Esophagus squamous epithelium (tissue), 5 donors: ENCODE measurements at regions not wholly inside any gene's neighbourhood (a gene's known extent, or its start where the extent isn't known, plus 50 kb on each side); places are given as distances from the start of the nearest gene placed in this dataset.

ENCODE experiments used
- DNase-seq: peaks from one replicate; lab custom pipeline; 2025; lab: John Stamatoyannopoulos, UW
- H3K27ac ChIP-seq, 4 donors: fragments of 200-600 bp; sonication (generic); one replicate each; pipeline ENCODE4 v1.5.1; 2016 to 2019; ENCODE audit warnings: mild to moderate bottlenecking in 1 of 4
- H3K27me3 ChIP-seq, 4 donors: fragments of 200-600 bp; sonication (generic); 1 replicate in 3 of 4; 2 replicates in 1 of 4; pipeline versions ENCODE4 v1.5.1 to v1.6.0; 2017 to 2021; ENCODE audit warnings: antibody characterized with exemption in 1 of 4
- H3K36me3 ChIP-seq, 3 donors: fragments of 200-600 bp; sonication (generic); one replicate each; pipeline ENCODE4 v1.5.1; 2016 to 2019
- H3K4me1 ChIP-seq, 3 donors: fragments of 200-600 bp; sonication (generic); one replicate each; pipeline ENCODE4 v1.5.1; 2017 to 2019
- H3K4me3 ChIP-seq, 4 donors: fragments of 200-600 bp; sonication (generic); 1 replicate in 3 of 4; 2 replicates in 1 of 4; pipeline ENCODE4 v1.5.1; 2016 to 2019; ENCODE audit warnings: mild to moderate bottlenecking in 2 of 4, moderate library complexity in 1 of 4
- H3K9me3 ChIP-seq, 3 donors: fragments of 200-600 bp; sonication (generic); one replicate each; pipeline ENCODE4 v1.5.1; 2016 to 2019
- POLR2A ChIP-seq, 4 donors: fragments of 450-650 bp; IDR thresholded peaks; one replicate each; pipeline ENCODE4 v1.6.1; 2017; ENCODE audit warnings: antibody characterized with exemption in 4 of 4, mild to moderate bottlenecking in 4 of 4, moderate library complexity in 3 of 4
- WGBS, 2 donors: methylation state at CpG; one replicate each; pipeline ENCODE4 v1.1.5; 2018; 5-methylcytosine and 5-hydroxymethylcytosine counted together
- intact Hi-C: fragments of 100-400 bp; cut with DNase I; formaldehyde crosslinking; loops from one replicate; pipeline ENCODE4 v1.15.0; 2022
- TF ChIP-seq, protein P1 (sequence below), 6 experiments: fragments of 450-650 bp in 4 of 6; fragments of 200-600 bp in 2 of 6; sonication (generic) in 2 of 6; IDR thresholded peaks; one replicate each; pipeline ENCODE4 v1.5.1; 2016 to 2019; ENCODE audit warnings: antibody characterized with exemption in 6 of 6, mild to moderate bottlenecking in 4 of 6, moderate library complexity in 4 of 6
- donor health status: DM: yes; HTN: yes; CAD: no.

DNA sequence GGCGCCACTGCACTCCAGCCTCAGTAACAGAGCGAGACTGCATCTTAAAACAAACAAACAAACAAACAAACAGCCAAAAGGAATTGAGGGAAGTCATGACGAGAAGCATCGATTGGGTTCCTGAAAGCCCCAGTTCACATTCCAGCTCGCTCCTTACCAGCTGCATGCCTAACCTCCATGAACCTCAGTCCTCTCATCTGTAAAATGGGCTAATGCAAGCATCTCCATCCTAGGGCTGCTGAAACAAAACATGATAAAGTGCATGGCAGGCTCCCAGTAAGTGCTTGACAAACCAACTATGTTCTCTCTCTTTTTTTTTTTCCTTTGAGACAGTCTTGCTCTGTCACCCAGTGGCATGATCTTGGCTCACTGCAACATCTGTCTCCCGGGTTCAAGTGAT is 79.7 kb upstream of the DISP3 start:
- no peaks in the 10 kb centered on the region for H3K9me3 ChIP-seq
- intact Hi-C loops: no loop called here

DNA sequence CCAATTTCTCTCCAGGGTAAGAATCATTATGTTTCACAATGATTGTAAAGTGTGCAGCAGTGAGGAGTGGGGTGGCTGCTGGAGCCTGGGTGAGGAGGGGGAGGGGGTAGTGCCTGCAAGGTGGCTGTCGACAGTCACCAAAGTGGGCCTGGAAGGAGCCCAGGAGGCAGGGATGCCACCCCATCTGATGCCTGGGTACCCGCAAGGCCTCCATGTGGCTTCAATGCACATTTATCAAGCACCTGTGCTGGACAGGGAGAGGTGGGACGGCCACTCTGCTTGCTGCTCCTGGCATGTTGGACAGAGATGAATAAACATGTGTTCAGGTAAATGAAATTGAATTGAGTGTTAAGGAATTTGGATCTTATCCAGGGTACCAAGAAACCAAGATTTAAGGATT is 78.8 kb upstream of the DISP3 start:
- no peaks in the 10 kb centered on the region for H3K36me3 ChIP-seq
- no peak overlapping the region for H3K27ac ChIP-seq
- 59 to 63% methylated on average over 3 of the region's 3 CpGs for WGBS, 2 donors
- TF ChIP-seq, protein P1, sequence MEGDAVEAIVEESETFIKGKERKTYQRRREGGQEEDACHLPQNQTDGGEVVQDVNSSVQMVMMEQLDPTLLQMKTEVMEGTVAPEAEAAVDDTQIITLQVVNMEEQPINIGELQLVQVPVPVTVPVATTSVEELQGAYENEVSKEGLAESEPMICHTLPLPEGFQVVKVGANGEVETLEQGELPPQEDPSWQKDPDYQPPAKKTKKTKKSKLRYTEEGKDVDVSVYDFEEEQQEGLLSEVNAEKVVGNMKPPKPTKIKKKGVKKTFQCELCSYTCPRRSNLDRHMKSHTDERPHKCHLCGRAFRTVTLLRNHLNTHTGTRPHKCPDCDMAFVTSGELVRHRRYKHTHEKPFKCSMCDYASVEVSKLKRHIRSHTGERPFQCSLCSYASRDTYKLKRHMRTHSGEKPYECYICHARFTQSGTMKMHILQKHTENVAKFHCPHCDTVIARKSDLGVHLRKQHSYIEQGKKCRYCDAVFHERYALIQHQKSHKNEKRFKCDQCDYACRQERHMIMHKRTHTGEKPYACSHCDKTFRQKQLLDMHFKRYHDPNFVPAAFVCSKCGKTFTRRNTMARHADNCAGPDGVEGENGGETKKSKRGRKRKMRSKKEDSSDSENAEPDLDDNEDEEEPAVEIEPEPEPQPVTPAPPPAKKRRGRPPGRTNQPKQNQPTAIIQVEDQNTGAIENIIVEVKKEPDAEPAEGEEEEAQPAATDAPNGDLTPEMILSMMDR (IDR thresholded peaks at IDR 0.05): no peak
- no peak for TF ChIP-seq POLR2A (IDR thresholded peaks at IDR 0.05)
- H3K27me3 ChIP-seq: peaks cover 0 to 52% (median 0%) of the 10 kb centered on the region in 4 donors
- no peak overlapping the region for H3K4me3 ChIP-seq
- no peaks in the 10 kb centered on the region for H3K9me3 ChIP-seq
- intact Hi-C loops: no loop called here
- H3K4me1 ChIP-seq: no peaks in the 10 kb centered on the region
- no peak for DNase-seq

More for the DNA sequence above, 79.7 kb upstream of the DISP3 start:
- Histone ChIP-seq H3K4me1 (no peaks in the 10 kb centered on the region), H3K36me3 (no peaks in the 10 kb centered on the region), H3K27me3 (peaks cover 0 to 51% (median 0%) of the 10 kb centered on the region in 4 donors), H3K27ac (no peak overlapping the region), H3K4me3 (no peak overlapping the region)
- no peak for DNase-seq
- TF ChIP-seq, protein P1 (IDR thresholded peaks at IDR 0.05): no peak
- TF ChIP-seq POLR2A (IDR thresholded peaks at IDR 0.05): no peak
- 82 to 86% methylated on average over 6 of the region's 6 CpGs for WGBS, 2 donors

DNA sequence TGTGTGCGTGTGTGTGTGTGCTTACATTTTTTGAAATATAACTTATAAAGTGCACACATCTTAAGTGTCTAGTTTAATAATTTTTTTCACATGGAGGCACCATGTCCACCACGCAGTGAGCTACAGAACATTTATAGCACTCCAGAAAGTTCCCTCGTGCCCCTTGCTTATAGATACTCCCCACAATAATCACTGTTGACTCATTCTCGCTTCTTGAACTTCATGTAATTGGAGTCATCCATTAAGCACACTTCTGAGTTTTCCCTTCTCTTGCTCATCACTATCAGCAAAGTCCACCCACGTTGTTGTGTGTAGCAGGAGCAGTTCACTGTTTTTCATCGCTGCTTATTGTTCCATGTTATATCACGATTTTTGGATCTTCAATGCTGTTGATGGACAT is 78.4 kb upstream of the DISP3 start:
- no peak for TF ChIP-seq POLR2A (IDR thresholded peaks at IDR 0.05)
- TF ChIP-seq, protein P1 (IDR thresholded peaks at IDR 0.05): no peak
- no peak overlapping the region for H3K27ac ChIP-seq
- intact Hi-C loops: no loop called here
- H3K4me3 ChIP-seq: no peak overlapping the region
- no peaks in the 10 kb centered on the region for H3K9me3 ChIP-seq
- H3K36me3 ChIP-seq: no peaks in the 10 kb centered on the region
- H3K27me3 ChIP-seq: peaks cover 0 to 52% (median 0%) of the 10 kb centered on the region in 4 donors
- no peak for DNase-seq
- H3K4me1 ChIP-seq: no peaks in the 10 kb centered on the region
- WGBS, 2 donors: 59 to 64% methylated on average over 7 of the region's 7 CpGs

DNA sequence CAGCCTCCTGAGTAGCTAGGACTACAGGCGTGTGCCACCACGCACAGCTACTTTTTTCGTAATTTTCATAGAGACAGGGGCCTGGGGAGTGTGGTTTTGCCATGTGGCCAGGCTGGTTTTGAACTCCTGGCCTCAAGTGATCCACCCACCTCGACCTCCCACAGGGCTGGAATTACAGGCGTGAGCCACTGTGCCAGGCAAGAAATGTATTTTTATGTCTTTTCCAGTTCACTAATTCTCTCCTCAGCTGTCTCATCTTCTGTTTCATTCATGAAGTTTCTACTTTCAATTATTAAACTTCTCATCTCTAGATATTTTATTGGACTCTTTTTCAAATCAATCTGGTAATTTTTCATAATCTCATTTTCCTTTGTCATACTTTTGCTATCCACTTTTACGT is 72.1 kb upstream of the DISP3 start:
- TF ChIP-seq POLR2A (IDR thresholded peaks at IDR 0.05): no peak
- TF ChIP-seq, protein P1 (IDR thresholded peaks at IDR 0.05): no peak
- Histone ChIP-seq H3K36me3 (no peaks in the 10 kb centered on the region), H3K27ac (no peak overlapping the region), H3K4me1 (no peaks in the 10 kb centered on the region), H3K27me3 (peaks cover 0 to 42% (median 0%) of the 10 kb centered on the region in 4 donors), H3K4me3 (no peak overlapping the region), H3K9me3 (no peaks in the 10 kb centered on the region)
- intact Hi-C loops: no loop called here
- no peak for DNase-seq
- WGBS, 2 donors: 53 to 68% methylated on average over 6 of the region's 6 CpGs

DNA sequence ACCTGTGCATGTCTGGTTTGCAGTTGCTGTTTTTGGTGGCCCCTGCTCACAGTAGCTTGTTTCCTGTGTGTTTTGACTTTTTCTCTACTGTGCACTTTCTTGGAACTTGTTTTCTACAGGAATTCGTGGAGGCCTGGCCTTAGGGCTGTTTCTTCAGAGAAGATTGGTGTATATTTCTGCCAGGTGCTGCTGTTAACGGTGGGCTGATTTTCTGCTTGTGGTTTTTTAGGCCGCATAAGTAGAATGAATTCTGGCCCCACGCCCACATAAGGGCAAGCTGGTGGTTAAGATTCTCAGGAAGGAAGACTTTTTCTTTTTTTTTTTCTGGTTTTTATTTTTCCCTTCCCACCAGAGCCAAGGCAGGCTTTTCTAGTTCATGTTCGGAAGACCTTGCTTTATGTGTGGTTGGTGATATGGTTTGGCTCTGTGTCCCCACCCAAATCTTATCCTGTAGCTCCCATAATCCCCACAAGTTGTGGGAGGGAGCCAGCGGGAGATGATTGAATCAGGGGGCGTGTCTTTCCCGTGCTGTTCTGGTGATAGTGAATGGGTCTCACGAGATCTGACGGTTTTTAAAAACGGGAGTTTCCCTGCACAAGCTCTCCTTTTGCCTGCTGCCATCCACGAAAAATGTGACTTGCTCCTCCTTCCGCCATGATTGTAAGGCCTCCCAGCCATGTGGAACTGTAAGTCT is 71.5 kb upstream of the DISP3 start:
- DNase-seq: no peak
- H3K4me1 ChIP-seq: no peaks in the 10 kb centered on the region
- intact Hi-C loops: no loop called here
- no peaks in the 10 kb centered on the region for H3K9me3 ChIP-seq
- H3K4me3 ChIP-seq: no peak overlapping the region
- 50 to 60% methylated on average over 13 of the region's 13 CpGs for WGBS, 2 donors
- no peak overlapping the region for H3K27ac ChIP-seq
- TF ChIP-seq POLR2A (IDR thresholded peaks at IDR 0.05): no peak
- TF ChIP-seq, protein P1 (IDR thresholded peaks at IDR 0.05): no peak
- no peaks in the 10 kb centered on the region for H3K36me3 ChIP-seq
- peaks cover 0 to 48% (median 0%) of the 10 kb centered on the region in 4 donors for H3K27me3 ChIP-seq
